ENCODE measurements at regions not wholly inside any gene's neighbourhood (a gene's known extent, or its start where the extent isn't known, plus 50 kb on each side); places are given as distances from the start of the nearest gene placed in this dataset.

DNA sequence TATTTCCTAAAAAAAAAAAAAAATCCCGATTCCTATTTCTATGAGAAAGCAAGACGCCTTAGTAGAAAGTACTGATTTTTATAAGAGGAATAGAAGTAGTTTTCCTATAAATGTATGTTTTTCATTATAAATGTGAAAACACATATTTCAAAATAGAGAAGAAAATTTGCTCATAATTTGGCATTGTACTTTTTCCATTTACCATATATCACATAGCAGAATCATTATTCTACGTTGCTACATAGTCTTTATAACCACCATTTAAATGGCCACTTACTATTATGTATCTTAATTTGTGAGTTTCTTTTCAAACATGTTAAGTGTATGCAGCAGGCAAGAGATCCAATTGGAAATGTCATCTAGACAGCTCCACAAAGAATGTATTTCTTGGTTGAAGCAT lies 99.0 kb downstream of the CCDC34 start:
- H3K4me3 ChIP-seq (ENCODE audit: low read depth, low read length) = no peak overlapping the region

DNA sequence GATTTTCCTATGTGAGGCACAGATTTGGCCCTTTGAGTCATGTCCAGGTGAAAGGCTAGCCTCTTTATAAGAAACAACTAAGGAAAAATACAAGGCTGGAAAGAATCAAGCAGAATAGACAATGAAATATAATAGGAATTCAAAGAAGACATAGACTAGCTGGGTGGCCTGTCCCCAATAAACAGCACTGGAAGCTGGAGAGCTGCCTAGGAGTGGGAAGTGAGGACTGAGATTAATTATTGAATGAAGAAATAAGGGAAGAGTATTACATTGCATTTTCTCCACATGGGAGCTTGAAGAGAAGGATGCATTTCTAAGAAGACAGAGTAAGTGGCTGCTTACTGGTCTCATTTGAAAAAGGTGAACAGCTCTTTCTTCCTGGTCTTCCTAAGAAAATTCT lies 100.0 kb downstream of the CCDC34 start:
- H3K27me3 ChIP-seq (ENCODE audit: insufficient read depth, low read length) = peaks cover 25% of the 10 kb centered on the region; the same call in 1 of the 2 replicates
- H3K36me3 ChIP-seq (ENCODE audit: insufficient read depth, low read length) = no peaks in the 10 kb centered on the region
- no peaks in the 10 kb centered on the region for H3K79me2 ChIP-seq (ENCODE audit: control insufficient read depth, insufficient read depth, low read length, unreplicated experiment)
- H2AFZ ChIP-seq (ENCODE audit: low read length, unreplicated experiment) = no peak overlapping the region
- no peaks in the 10 kb centered on the region for H3K4me1 ChIP-seq (ENCODE audit: control insufficient read depth, insufficient read depth, low read length, unreplicated experiment)
- H3K27ac ChIP-seq (ENCODE audit: low read depth, low read length) = no peak overlapping the region
- H3K4me3 ChIP-seq (ENCODE audit: low read depth, low read length) = no peak overlapping the region

More for the DNA sequence above, 99.0 kb downstream of the CCDC34 start:
- H3K36me3 ChIP-seq (ENCODE audit: insufficient read depth, low read length) = no peaks in the 10 kb centered on the region
- no peak overlapping the region for H2AFZ ChIP-seq (ENCODE audit: low read length, unreplicated experiment)
- H3K4me1 ChIP-seq (ENCODE audit: control insufficient read depth, insufficient read depth, low read length, unreplicated experiment) = no peaks in the 10 kb centered on the region
- peaks cover 22% of the 10 kb centered on the region; the same call in 1 of the 2 replicates for H3K27me3 ChIP-seq (ENCODE audit: insufficient read depth, low read length)
- no peaks in the 10 kb centered on the region for H3K79me2 ChIP-seq (ENCODE audit: control insufficient read depth, insufficient read depth, low read length, unreplicated experiment)
- H3K27ac ChIP-seq (ENCODE audit: low read depth, low read length) = no peak overlapping the region

DNA sequence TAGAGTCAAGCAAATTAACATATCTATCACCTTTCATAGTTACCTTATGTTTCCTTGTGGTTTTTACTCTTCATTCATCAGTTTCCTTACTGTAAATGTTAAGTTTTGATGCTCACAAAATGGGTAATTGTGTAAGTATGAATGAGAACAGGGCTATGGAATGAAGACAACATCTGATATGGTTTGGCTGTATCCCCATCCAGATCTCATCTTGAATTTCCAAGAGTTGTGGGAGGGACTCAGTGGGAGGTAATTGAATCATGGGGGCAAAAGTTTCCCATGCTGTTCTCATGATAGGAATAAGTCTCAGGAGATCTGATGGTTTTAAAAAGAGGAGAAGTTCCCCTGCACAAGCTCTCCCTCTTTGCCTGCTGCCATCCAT lies 107.6 kb downstream of the CCDC34 start:
- H3K36me3 ChIP-seq (ENCODE audit: insufficient read depth, low read length) = no peaks in the 10 kb centered on the region
- no peak overlapping the region for H3K27ac ChIP-seq (ENCODE audit: low read depth, low read length)
- H3K27me3 ChIP-seq (ENCODE audit: insufficient read depth, low read length) = peaks cover 45% of the 10 kb centered on the region; the same call in 1 of the 2 replicates
- H3K4me3 ChIP-seq (ENCODE audit: low read depth, low read length) = no peak overlapping the region
- H3K4me1 ChIP-seq (ENCODE audit: control insufficient read depth, insufficient read depth, low read length, unreplicated experiment) = no peaks in the 10 kb centered on the region
- no peak overlapping the region for H2AFZ ChIP-seq (ENCODE audit: low read length, unreplicated experiment)
- H3K79me2 ChIP-seq (ENCODE audit: control insufficient read depth, insufficient read depth, low read length, unreplicated experiment) = no peaks in the 10 kb centered on the region

DNA sequence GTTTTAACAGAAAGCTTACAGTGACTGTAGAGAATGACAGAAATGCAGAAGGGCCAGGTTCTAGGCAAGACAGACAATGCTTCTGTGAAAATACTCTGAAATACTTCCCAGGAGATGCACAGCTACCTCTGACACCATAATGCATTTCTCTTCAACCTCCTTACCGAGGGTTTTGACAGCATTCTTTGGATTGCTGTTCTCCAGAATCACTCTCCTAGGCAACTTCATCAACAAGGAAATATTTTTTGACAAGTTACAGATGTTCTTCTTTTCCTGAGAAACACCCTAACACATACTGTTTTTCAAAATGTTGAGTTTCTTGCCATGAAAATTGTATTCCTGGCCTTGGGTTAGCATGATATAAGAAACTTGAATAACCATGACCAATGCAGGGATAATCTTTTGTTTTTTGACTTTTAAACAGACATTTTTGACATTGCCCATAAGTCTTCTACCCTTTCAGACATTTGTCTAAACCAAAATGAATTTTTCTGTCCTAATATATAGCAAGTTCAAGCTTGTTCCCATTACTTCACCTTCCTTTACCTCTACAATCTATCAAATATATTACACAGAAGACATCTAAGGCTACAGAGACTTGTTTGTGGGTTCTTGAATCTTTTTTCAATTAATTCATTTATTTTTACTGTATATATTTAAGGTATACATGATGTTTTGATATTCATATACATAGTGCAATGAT lies 108.1 kb downstream of the CCDC34 start:
- no peak overlapping the region for H3K4me3 ChIP-seq (ENCODE audit: low read depth, low read length)
- H3K79me2 ChIP-seq (ENCODE audit: control insufficient read depth, insufficient read depth, low read length, unreplicated experiment) = no peaks in the 10 kb centered on the region
- H2AFZ ChIP-seq (ENCODE audit: low read length, unreplicated experiment) = no peak overlapping the region
- peaks cover 46% of the 10 kb centered on the region for H3K27me3 ChIP-seq (ENCODE audit: insufficient read depth, low read length)
- H3K36me3 ChIP-seq (ENCODE audit: insufficient read depth, low read length) = no peaks in the 10 kb centered on the region
- no peaks in the 10 kb centered on the region for H3K4me1 ChIP-seq (ENCODE audit: control insufficient read depth, insufficient read depth, low read length, unreplicated experiment)
- H3K27ac ChIP-seq (ENCODE audit: low read depth, low read length) = no peak overlapping the region

DNA sequence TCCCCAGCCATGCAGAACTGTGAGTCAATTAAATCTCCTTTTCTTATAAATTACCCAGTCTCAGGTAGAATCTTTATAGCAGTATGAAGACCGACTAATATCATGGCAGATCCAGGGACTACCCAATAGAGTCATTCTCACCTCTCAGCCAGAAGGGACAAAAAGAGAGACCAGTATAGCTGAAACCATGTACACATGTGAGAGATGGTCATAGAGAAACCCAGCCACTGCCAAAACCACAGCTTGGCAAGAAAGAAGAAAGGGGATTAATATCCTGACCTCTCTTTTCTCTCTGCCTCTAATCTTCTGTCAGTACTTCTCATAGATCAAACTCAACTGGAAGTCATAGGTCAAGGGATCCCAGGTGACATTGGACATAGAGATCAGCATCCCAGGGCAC lies 109.8 kb downstream of the CCDC34 start:
- H3K36me3 ChIP-seq (ENCODE audit: insufficient read depth, low read length) = no peaks in the 10 kb centered on the region
- no peaks in the 10 kb centered on the region for H3K4me1 ChIP-seq (ENCODE audit: control insufficient read depth, insufficient read depth, low read length, unreplicated experiment)
- peaks cover 52% of the 10 kb centered on the region for H3K27me3 ChIP-seq (ENCODE audit: insufficient read depth, low read length)
- no peak overlapping the region for H3K4me3 ChIP-seq (ENCODE audit: low read depth, low read length)
- no peak overlapping the region for H3K27ac ChIP-seq (ENCODE audit: low read depth, low read length)
- H2AFZ ChIP-seq (ENCODE audit: low read length, unreplicated experiment) = no peak overlapping the region
- H3K79me2 ChIP-seq (ENCODE audit: control insufficient read depth, insufficient read depth, low read length, unreplicated experiment) = no peaks in the 10 kb centered on the region

DNA sequence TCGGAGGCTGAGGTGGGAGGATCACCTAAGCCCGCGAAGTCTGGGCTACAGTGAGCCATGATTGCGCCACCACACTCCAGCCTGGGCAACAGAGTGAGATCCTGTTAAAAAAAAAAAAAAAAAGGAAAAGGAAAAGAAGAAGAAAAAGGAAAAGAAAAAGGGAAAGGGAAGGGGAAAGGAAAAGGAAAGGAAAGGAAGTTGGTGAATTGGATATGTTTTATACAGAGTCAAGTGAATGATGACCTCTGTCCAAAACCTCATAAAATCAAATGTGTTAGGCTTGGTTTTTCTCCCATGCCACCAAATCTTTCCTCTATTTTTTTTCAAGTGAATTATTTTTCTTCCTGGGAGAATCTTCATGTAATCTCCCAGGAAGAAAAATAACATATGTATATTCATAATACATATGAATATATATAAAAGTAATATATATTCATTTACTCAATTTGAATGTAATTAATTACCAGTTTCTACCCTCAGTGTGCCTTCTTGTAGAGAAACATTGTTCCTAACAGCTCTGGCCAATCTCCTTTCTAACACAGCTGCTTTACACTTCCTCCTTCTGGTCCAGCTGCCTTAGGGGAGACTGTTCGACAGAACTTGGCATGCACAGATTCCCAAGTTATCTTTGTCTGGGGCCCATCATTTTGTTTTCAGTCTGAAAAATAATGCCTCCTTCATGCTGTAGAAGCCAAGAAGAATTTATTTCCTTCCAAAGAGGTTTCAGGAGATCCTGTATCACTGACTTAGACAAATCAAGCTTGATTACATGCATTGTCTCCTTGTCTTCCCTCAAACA lies 111.9 kb downstream of the CCDC34 start:
- Histone ChIP-seq H2AFZ (ENCODE audit: low read length, unreplicated experiment) (no peak overlapping the region), H3K79me2 (ENCODE audit: control insufficient read depth, insufficient read depth, low read length, unreplicated experiment) (no peaks in the 10 kb centered on the region), H3K27me3 (ENCODE audit: insufficient read depth, low read length) (peaks cover 34% of the 10 kb centered on the region), H3K4me3 (ENCODE audit: low read depth, low read length) (no peak overlapping the region), H3K36me3 (ENCODE audit: insufficient read depth, low read length) (no peaks in the 10 kb centered on the region), H3K27ac (ENCODE audit: low read depth, low read length) (no peak overlapping the region), H3K4me1 (ENCODE audit: control insufficient read depth, insufficient read depth, low read length, unreplicated experiment) (no peaks in the 10 kb centered on the region)

DNA sequence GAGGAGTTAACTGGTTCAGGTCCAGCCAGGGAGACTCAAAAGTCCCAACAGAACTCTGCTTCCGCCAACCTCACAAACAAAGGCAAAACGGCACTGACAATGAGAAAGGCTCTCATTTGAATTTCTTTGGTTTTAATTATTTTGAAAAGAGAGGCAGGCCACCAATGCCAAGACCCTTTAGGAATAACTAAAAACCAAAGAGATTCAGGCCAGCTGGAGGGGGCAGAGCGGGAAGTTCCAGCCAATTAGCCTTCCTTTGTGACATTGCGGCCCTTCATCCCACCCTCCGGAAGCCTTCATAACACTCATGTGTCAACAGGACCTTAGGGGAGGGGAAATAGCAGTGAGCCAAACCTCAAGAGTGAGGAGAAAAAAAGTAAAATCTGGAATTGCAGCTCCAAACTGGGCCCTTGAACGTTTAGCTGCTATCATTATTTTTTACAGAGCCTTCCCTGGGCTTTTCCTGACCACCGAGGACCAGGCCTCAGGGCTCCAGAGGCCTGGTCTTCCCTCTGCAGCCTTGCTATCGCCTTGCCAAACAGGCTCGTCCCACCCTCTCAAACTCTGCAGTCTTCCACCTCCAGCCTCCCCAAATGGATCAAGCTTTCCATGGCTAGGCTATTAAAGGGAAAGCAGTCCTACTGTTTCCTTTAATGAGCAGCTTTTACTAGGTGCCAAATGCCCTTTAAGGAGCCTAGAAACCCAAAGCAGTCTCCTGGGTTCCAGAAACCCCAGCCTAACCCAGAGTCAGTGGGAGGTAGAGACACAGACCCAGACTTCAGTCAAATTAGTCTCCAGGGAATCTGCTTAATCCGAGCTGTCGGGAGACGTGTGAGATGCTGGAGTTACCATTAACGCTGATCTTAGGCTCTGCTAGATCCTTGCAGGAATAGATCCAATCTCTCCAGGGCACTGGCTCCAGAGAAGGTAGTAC lies 114.2 kb downstream of the CCDC34 start:
- no peak overlapping the region for H3K27ac ChIP-seq (ENCODE audit: low read depth, low read length)
- H2AFZ ChIP-seq (ENCODE audit: low read length, unreplicated experiment) = no peak overlapping the region
- H3K4me1 ChIP-seq (ENCODE audit: control insufficient read depth, insufficient read depth, low read length, unreplicated experiment) = no peaks in the 10 kb centered on the region
- H3K36me3 ChIP-seq (ENCODE audit: insufficient read depth, low read length) = no peaks in the 10 kb centered on the region
- no peak overlapping the region for H3K4me3 ChIP-seq (ENCODE audit: low read depth, low read length)
- H3K79me2 ChIP-seq (ENCODE audit: control insufficient read depth, insufficient read depth, low read length, unreplicated experiment) = no peaks in the 10 kb centered on the region
- peaks cover 15% of the 10 kb centered on the region for H3K27me3 ChIP-seq (ENCODE audit: insufficient read depth, low read length)

DNA sequence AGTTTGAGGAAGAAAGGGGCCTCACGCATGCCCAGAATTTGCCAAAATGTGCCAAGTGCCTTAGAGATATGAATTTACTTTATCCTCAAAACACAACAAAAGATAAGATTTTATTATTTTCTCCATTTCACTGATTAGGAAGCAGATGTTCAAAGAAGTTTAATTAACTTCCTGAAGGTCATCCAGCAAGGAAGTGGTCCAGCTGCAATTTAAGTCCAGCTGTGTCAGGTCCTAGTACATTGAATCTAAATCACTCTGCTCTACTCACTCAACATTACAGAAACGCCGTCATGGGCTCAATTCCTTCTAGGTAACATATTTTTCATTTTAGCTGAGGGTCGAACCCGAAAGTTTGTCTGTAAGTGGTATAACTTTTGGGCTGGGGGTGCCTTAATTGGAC lies 115.4 kb downstream of the CCDC34 start:
- H2AFZ ChIP-seq (ENCODE audit: low read length, unreplicated experiment) = no peak overlapping the region
- peaks cover 12% of the 10 kb centered on the region for H3K27me3 ChIP-seq (ENCODE audit: insufficient read depth, low read length)
- peaks cover 1% of the 10 kb centered on the region for H3K4me1 ChIP-seq (ENCODE audit: control insufficient read depth, insufficient read depth, low read length, unreplicated experiment)
- H3K4me3 ChIP-seq (ENCODE audit: low read depth, low read length) = no peak overlapping the region
- H3K36me3 ChIP-seq (ENCODE audit: insufficient read depth, low read length) = no peaks in the 10 kb centered on the region
- no peaks in the 10 kb centered on the region for H3K79me2 ChIP-seq (ENCODE audit: control insufficient read depth, insufficient read depth, low read length, unreplicated experiment)
- H3K27ac ChIP-seq (ENCODE audit: low read depth, low read length) = no peak overlapping the region

DNA sequence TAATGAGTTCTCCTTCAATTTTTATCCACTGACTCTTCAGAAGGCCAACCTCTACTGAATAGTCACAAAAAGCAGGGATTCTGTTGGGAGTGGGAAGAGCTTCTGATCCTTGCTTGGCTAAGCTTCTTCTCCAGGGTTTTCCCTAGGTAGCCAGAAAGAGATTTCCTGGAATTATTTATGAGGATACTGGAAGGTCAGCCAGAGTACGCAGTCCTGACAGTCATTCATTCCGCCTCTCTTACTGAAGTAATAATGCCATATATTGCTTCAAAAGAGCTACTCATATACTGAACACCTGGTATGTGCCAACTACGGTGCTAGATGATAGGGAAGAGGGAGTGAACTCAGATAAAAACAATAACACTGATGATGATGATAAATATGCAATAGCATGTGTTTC lies 116.1 kb downstream of the CCDC34 start:
- Histone ChIP-seq H3K79me2 (ENCODE audit: control insufficient read depth, insufficient read depth, low read length, unreplicated experiment) (no peaks in the 10 kb centered on the region), H2AFZ (ENCODE audit: low read length, unreplicated experiment) (no peak overlapping the region), H3K4me3 (ENCODE audit: low read depth, low read length) (no peak overlapping the region), H3K27me3 (ENCODE audit: insufficient read depth, low read length) (peaks cover 12% of the 10 kb centered on the region), H3K27ac (ENCODE audit: low read depth, low read length) (no peak overlapping the region), H3K36me3 (ENCODE audit: insufficient read depth, low read length) (no peaks in the 10 kb centered on the region), H3K4me1 (ENCODE audit: control insufficient read depth, insufficient read depth, low read length, unreplicated experiment) (peaks cover 9% of the 10 kb centered on the region)

DNA sequence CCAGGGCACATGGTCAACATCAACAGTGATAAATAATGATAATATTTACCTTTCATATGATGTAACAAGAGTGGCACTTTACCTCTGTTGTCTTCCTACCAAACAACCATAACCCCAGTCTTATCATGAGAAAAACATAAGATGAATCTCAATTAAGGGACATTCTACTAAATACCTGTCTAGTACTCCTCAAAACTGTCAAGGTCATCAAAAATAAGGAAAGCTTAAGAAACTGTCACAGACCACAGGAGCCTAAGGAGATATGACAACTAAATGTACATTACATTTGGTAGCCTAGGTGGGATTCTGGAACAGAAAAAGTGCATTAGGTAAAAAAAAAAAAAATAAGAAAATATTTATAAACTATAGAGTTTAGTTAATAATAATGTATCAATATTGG lies 118.1 kb downstream of the CCDC34 start:
- Histone ChIP-seq H3K36me3 (ENCODE audit: insufficient read depth, low read length) (no peaks in the 10 kb centered on the region), H3K79me2 (ENCODE audit: control insufficient read depth, insufficient read depth, low read length, unreplicated experiment) (no peaks in the 10 kb centered on the region)

More for the DNA sequence above, 118.1 kb downstream of the CCDC34 start:
- Histone ChIP-seq H3K4me3 (ENCODE audit: low read depth, low read length) (no peak overlapping the region), H3K27ac (ENCODE audit: low read depth, low read length) (no peak overlapping the region), H3K4me1 (ENCODE audit: control insufficient read depth, insufficient read depth, low read length, unreplicated experiment) (peaks cover 16% of the 10 kb centered on the region), H2AFZ (ENCODE audit: low read length, unreplicated experiment) (no peak overlapping the region), H3K27me3 (ENCODE audit: insufficient read depth, low read length) (peaks cover 8% of the 10 kb centered on the region; the same call in 1 of the 2 replicates)
